IMR-90 (cell line): ENCODE measurements at regions not wholly inside any gene's neighbourhood (a gene's known extent, or its start where the extent isn't known, plus 50 kb on each side); places are given as distances from the start of the nearest gene placed in this dataset.

ENCODE experiments used
- ATAC-seq: fragments of 200-7000 bp; cut with Tn5 transposase; 2 replicates; pipeline ENCODE4 v1.9.1; 2020; ENCODE audit warnings: low read depth, mild to moderate bottlenecking, moderate library complexity
- BruUV-seq: library from RNA; stranded (reverse); fragments of 400-500 nt; replicated peaks from 2 replicates; lab custom pipeline; 2021; lab: Mats Ljungman, UMichigan
- CTCF ChIA-PET: fragments of 300-600 bp; formaldehyde crosslinking; extraction: SDS; loops from one replicate; lab custom pipeline; 2021; ENCODE audit warnings: antibody characterized with exemption; lab: Yijun Ruan, JAX
- POLR2A ChIA-PET: fragments of 300-600 bp; sonication (Branson Sonifier 250); formaldehyde crosslinking; loops from one replicate; lab custom pipeline; 2022; ENCODE audit warnings: antibody characterized with exemption; ENCODE audit not compliant: unreplicated experiment; lab: Charles Lee
- DNase-seq: peaks from one replicate; pipeline ENCODE4 v3.0.0; 2013
- H2AFZ ChIP-seq: replicated peaks from 2 replicates; pipeline ENCODE3; 2013; ENCODE audit warnings: low read length, mild to moderate bottlenecking; ENCODE audit not compliant: poor library complexity
- H2AK5ac ChIP-seq: 2 replicates; pipeline ENCODE4 v1.6.1; 2013; ENCODE audit warnings: low read depth, low read length, inconsistent platforms
- H2AK9ac ChIP-seq: replicated peaks from 2 replicates; pipeline ENCODE3; 2013; ENCODE audit warnings: mild to moderate bottlenecking, low read depth, low read length, moderate library complexity; ENCODE audit not compliant: poor library complexity
- H2BK120ac ChIP-seq: 2 replicates; pipeline ENCODE4 v1.6.1; 2013; ENCODE audit warnings: low read depth, low read length, inconsistent platforms
- H2BK15ac ChIP-seq: 3 replicates; pipeline ENCODE4 v1.6.1; 2013; ENCODE audit warnings: low read depth, low read length, inconsistent platforms
- H2BK20ac ChIP-seq: 2 replicates; pipeline ENCODE4 v1.6.1; 2013; ENCODE audit warnings: low read depth, mild to moderate bottlenecking, inconsistent platforms, low read length, moderate library complexity
- H2BK5ac ChIP-seq: 2 replicates; pipeline ENCODE4 v1.6.1; 2013; ENCODE audit warnings: mild to moderate bottlenecking, low read depth, low read length, inconsistent platforms; ENCODE audit not compliant: poor library complexity, severe bottlenecking
- H3K14ac ChIP-seq: replicated peaks from 2 replicates; pipeline ENCODE4 v1.6.1; 2013; ENCODE audit warnings: low read depth, low read length, inconsistent platforms
- H3K18ac ChIP-seq: 2 replicates; pipeline ENCODE4 v1.6.1; 2013; ENCODE audit warnings: low read depth, low read length, control low read depth
- H3K23ac ChIP-seq: 2 replicates; pipeline ENCODE4 v1.6.1; 2013; ENCODE audit warnings: low read depth, low read length, inconsistent platforms
- H3K27ac ChIP-seq: 2 replicates; pipeline ENCODE4 v1.5.1; 2013; ENCODE audit warnings: mild to moderate bottlenecking, control low read depth, low read length; ENCODE audit not compliant: insufficient read depth
- H3K27me3 ChIP-seq: 2 replicates; pipeline ENCODE4 v1.6.1; 2013; ENCODE audit warnings: low read length; ENCODE audit not compliant: control insufficient read depth, insufficient read depth
- H3K36me3 ChIP-seq: 2 replicates; pipeline ENCODE4 v1.6.1; 2013; ENCODE audit warnings: low read length, mixed read lengths; ENCODE audit not compliant: control insufficient read depth, insufficient read depth
- H3K4ac ChIP-seq: 2 replicates; pipeline ENCODE4 v1.6.1; 2013; ENCODE audit warnings: low read depth, low read length, inconsistent platforms
- H3K4me1 ChIP-seq: 2 replicates; pipeline ENCODE4 v1.6.1; 2013; ENCODE audit warnings: low read length, mixed read lengths; ENCODE audit not compliant: control insufficient read depth, insufficient read depth
- H3K4me2 ChIP-seq: 2 replicates; pipeline ENCODE4 v1.6.1; 2013; ENCODE audit warnings: low read depth, mild to moderate bottlenecking, control low read depth, low read length, moderate library complexity
- H3K4me3 ChIP-seq: 2 replicates; pipeline ENCODE4 v1.5.1; 2013; ENCODE audit warnings: low read depth, mild to moderate bottlenecking, control low read depth, low read length, moderate library complexity; ENCODE audit not compliant: insufficient read depth
- H3K56ac ChIP-seq: 2 replicates; pipeline ENCODE4 v1.6.1; 2013; ENCODE audit warnings: low read length, inconsistent platforms; ENCODE audit not compliant: insufficient read depth; ENCODE audit errors: extremely low read depth
- H3K79me1 ChIP-seq, 2 experiments: 2 replicates each; pipeline ENCODE4 v1.6.1; 2013; ENCODE audit warnings: low read length in 2 of 2, inconsistent platforms in 1 of 2, low read depth in 1 of 2
- H3K9ac ChIP-seq: 2 replicates; pipeline ENCODE4 v1.6.1; 2013; ENCODE audit warnings: low read depth, low read length, control low read depth
- H3K9me1 ChIP-seq: 2 replicates; pipeline ENCODE4 v1.6.1; 2013; ENCODE audit warnings: low read length, inconsistent platforms; ENCODE audit not compliant: insufficient read depth
- H3K9me3 ChIP-seq: 2 replicates; pipeline ENCODE4 v1.6.1; 2013; ENCODE audit warnings: low read length; ENCODE audit not compliant: control insufficient read depth, insufficient read depth
- H4K20me1 ChIP-seq: 2 replicates; pipeline ENCODE4 v1.6.1; 2013; ENCODE audit warnings: low read length, inconsistent platforms; ENCODE audit not compliant: insufficient read depth
- H4K5ac ChIP-seq: 2 replicates; pipeline ENCODE4 v1.6.1; 2013; ENCODE audit warnings: mild to moderate bottlenecking, low read depth, low read length, control low read depth
- H4K8ac ChIP-seq, 2 experiments: 2 replicates each; pipeline ENCODE4 v1.6.1; 2013; ENCODE audit warnings: low read depth in 2 of 2, low read length in 2 of 2, control low read depth in 1 of 2, inconsistent platforms in 1 of 2
- H4K91ac ChIP-seq: 2 replicates; pipeline ENCODE4 v1.6.1; 2013; ENCODE audit warnings: low read depth, low read length, inconsistent platforms; ENCODE audit not compliant: insufficient read depth
- BHLHE40 ChIP-seq: fragments of 150-350 bp; IDR thresholded peaks from 2 replicates; pipeline ENCODE4 v1.6.1; 2016; ENCODE audit warnings: mild to moderate bottlenecking, low read depth, low read length
- CEBPB ChIP-seq: IDR thresholded peaks from 2 replicates; pipeline ENCODE4 v1.6.1; 2012; ENCODE audit warnings: low read depth, low read length, improper control_type of control experiment
- CHD1 ChIP-seq: IDR thresholded peaks from 2 replicates; pipeline ENCODE4 v1.6.1; 2012; ENCODE audit warnings: low read depth, low read length, improper control_type of control experiment
- ELK1 ChIP-seq: fragments of 150-350 bp; IDR thresholded peaks from 2 replicates; pipeline ENCODE4 v1.6.1; 2016; ENCODE audit warnings: low read depth, mild to moderate bottlenecking, low read length, moderate library complexity, borderline replicate concordance
- FOS ChIP-seq: fragments of 150-350 bp; IDR thresholded peaks from 2 replicates; pipeline ENCODE4 v1.6.1; 2016; ENCODE audit warnings: low read depth, low read length
- MAFK ChIP-seq: IDR thresholded peaks from 2 replicates; pipeline ENCODE4 v1.6.1; 2012; ENCODE audit warnings: low read depth, low read length, improper control_type of control experiment
- MAZ ChIP-seq: IDR thresholded peaks from 2 replicates; pipeline ENCODE4 v1.6.1; 2012; ENCODE audit warnings: low read depth, mild to moderate bottlenecking, low read length, improper control_type of control experiment, moderate library complexity, borderline replicate concordance
- MXI1 ChIP-seq: IDR thresholded peaks from 2 replicates; pipeline ENCODE4 v1.6.1; 2012; ENCODE audit warnings: low read depth, mild to moderate bottlenecking, low read length, moderate library complexity, borderline replicate concordance
- NFE2L2 ChIP-seq: fragments of 150-350 bp; IDR thresholded peaks from 2 replicates; pipeline ENCODE4 v1.6.1; 2016; ENCODE audit warnings: low read depth, mild to moderate bottlenecking, low read length
- POLR2A ChIP-seq: IDR thresholded peaks from 2 replicates; pipeline ENCODE4 v1.6.1; 2012; ENCODE audit warnings: mild to moderate bottlenecking, low read depth, low read length
- RAD21 ChIP-seq: IDR thresholded peaks from 2 replicates; pipeline ENCODE4 v1.6.1; 2012; ENCODE audit warnings: low read length, improper control_type of control experiment
- RCOR1 ChIP-seq: IDR thresholded peaks from 2 replicates; pipeline ENCODE4 v1.6.1; 2012; ENCODE audit warnings: mild to moderate bottlenecking, low read length, improper control_type of control experiment; ENCODE audit not compliant: insufficient replicate concordance
- RFX5 ChIP-seq: IDR thresholded peaks from 2 replicates; pipeline ENCODE4 v1.8.0; 2012; ENCODE audit warnings: low read depth, mild to moderate bottlenecking, low read length, moderate library complexity
- SMC3 ChIP-seq: fragments of 150-350 bp; IDR thresholded peaks from 2 replicates; pipeline ENCODE4 v1.6.1; 2016; ENCODE audit warnings: low read depth, mild to moderate bottlenecking, antibody characterized with exemption, low read length, moderate library complexity
- USF2 ChIP-seq: fragments of 150-350 bp; IDR thresholded peaks from 2 replicates; pipeline ENCODE4 v1.6.1; 2017; ENCODE audit warnings: mild to moderate bottlenecking, antibody characterized with exemption, low read length, low read depth
- dilution Hi-C: fragments of 300-500 bp; cut with HindIII; formaldehyde crosslinking; loops from one replicate; pipeline ENCODE4 v1.14.3; 2018; ENCODE audit warnings: low sequenced_read_pairs; ENCODE audit not compliant: unreplicated experiment
- in situ Hi-C: fragments of 300-500 bp; cut with MboI; formaldehyde crosslinking; loops from 3 replicates; pipeline ENCODE4 v1.14.3; 2019; ENCODE audit warnings: low sequenced_read_pairs, inconsistent platforms, mixed read lengths
- intact Hi-C: fragments of 100-400 bp; cut with micrococcal nuclease; formaldehyde crosslinking; loops from 2 replicates; pipeline ENCODE4 v1.10.0; 2022
- TF ChIP-seq, protein P1 (sequence below): conservative IDR thresholded peaks from 2 replicates; pipeline ENCODE4 v1.5.1; 2012; ENCODE audit warnings: mild to moderate bottlenecking, low read depth, low read length, improper control_type of control experiment

DNA sequence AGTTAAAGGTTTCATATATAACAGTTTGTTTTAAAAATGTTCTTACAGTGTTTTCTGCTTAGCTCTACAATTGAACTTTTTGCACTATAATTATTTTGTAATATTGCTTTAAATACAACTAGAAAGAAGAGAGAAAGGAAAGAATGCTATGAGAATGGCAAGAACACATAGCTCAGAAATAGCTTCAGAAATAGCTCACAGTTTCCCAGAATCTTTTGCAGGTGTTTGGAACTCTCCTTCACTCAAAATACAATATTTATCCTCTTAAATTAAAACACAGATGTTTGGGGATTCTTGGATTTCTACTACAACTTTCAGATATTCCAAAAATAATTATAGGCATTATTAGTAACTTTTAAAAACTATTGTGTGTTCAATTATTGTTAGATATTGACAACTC, 658.0 kb upstream of the DPPA4 start:
- POLR2A ChIA-PET, result no interaction called here
- no peak for DNase-seq
- no peak overlapping the region for H2BK120ac ChIP-seq
- no peak overlapping the region for H3K23ac ChIP-seq
- no peak overlapping the region for H4K5ac ChIP-seq
- H4K20me1 ChIP-seq, result no peaks in the 10 kb centered on the region
- H3K56ac ChIP-seq, result no peak overlapping the region
- H3K4me2 ChIP-seq, result no peak overlapping the region
- no peak overlapping the region for H3K4me3 ChIP-seq
- dilution Hi-C loops, result no loop called here
- CTCF ChIA-PET, result no interaction called here
- no peaks in the 10 kb centered on the region for H3K9me1 ChIP-seq
- intact Hi-C loops, result no loop called here
- no peak overlapping the region for H2BK15ac ChIP-seq
- no peak overlapping the region for H2BK5ac ChIP-seq
- no peaks in the 10 kb centered on the region for H3K36me3 ChIP-seq
- no peak overlapping the region for H2AFZ ChIP-seq
- no peaks in the 10 kb centered on the region for H3K9me3 ChIP-seq
- H3K4ac ChIP-seq, result no peak overlapping the region
- no peak overlapping the region for H2AK9ac ChIP-seq
- H3K79me1 ChIP-seq, result no peaks in the 10 kb centered on the region
- no peak overlapping the region for H3K27ac ChIP-seq
- H4K91ac ChIP-seq, result no peak overlapping the region
- H3K27me3 ChIP-seq, result no peaks in the 10 kb centered on the region
- H2BK20ac ChIP-seq, result no peak overlapping the region
- H4K8ac ChIP-seq, result no peak overlapping the region
- TF ChIP-seq POLR2A (no peak), RCOR1 (no peak), FOS (no peak), CHD1 (no peak), BHLHE40 (no peak), RAD21 (no peak), USF2 (no peak), CEBPB (no peak), RFX5 (no peak), NFE2L2 (no peak), MAFK (no peak), ELK1 (no peak), MAZ (no peak), SMC3 (no peak), MXI1 (no peak)
- TF ChIP-seq, protein P1, sequence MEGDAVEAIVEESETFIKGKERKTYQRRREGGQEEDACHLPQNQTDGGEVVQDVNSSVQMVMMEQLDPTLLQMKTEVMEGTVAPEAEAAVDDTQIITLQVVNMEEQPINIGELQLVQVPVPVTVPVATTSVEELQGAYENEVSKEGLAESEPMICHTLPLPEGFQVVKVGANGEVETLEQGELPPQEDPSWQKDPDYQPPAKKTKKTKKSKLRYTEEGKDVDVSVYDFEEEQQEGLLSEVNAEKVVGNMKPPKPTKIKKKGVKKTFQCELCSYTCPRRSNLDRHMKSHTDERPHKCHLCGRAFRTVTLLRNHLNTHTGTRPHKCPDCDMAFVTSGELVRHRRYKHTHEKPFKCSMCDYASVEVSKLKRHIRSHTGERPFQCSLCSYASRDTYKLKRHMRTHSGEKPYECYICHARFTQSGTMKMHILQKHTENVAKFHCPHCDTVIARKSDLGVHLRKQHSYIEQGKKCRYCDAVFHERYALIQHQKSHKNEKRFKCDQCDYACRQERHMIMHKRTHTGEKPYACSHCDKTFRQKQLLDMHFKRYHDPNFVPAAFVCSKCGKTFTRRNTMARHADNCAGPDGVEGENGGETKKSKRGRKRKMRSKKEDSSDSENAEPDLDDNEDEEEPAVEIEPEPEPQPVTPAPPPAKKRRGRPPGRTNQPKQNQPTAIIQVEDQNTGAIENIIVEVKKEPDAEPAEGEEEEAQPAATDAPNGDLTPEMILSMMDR, result no peak
- in situ Hi-C loops, result no loop called here
- no peak overlapping the region for H3K14ac ChIP-seq
- H3K18ac ChIP-seq, result no peak overlapping the region
- no peak for ATAC-seq
- no peak overlapping the region for H2AK5ac ChIP-seq
- no peaks in the 10 kb centered on the region for H3K4me1 ChIP-seq
- no peak overlapping the region for H3K9ac ChIP-seq
- no TSS peak for BruUV-seq
